Caki2 (cell line): ENCODE measurements at regions not wholly inside any gene's neighbourhood (a gene's known extent, or its start where the extent isn't known, plus 50 kb on each side); places are given as distances from the start of the nearest gene placed in this dataset.

Experiments used
- DNase-seq: peaks from one replicate; pipeline ENCODE4 v3.0.0-alpha.2; 2015; ENCODE audit warnings: low read depth
- in situ Hi-C: cut with HindIII; loops from 2 replicates; pipeline ENCODE4 v1.10.0; 2016; ENCODE audit warnings: low sequenced_read_pairs, low pct_unique_long_range_greater_than_20kb, mixed read lengths

DNA sequence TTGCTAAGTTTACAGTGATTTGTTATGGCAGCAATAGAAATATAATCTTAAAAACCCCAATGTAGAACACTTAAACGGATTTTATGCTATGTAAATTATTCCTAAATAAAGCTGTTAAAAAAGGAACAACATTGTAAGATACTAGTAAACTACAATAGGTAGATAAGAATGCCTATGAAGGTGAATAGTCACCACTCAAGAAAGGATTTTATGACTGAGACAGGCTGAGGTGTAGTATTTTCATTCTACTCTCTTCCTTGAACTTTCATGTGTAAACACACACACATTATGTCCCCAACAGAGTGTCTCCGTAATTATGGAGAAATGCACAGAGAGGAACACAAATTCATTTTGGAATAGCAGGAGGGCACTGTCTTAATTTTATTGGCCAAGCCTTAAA lies 183.9 kb upstream of the ST6GAL2 start:
- in situ Hi-C loops = no loop called here
- no peak for DNase-seq

- no peak for DNase-seq
- in situ Hi-C loops = no loop called here
These were observed 186.4 kb upstream of the ST6GAL2 start for GRCh38 chr2:107072150-107072940.

DNA sequence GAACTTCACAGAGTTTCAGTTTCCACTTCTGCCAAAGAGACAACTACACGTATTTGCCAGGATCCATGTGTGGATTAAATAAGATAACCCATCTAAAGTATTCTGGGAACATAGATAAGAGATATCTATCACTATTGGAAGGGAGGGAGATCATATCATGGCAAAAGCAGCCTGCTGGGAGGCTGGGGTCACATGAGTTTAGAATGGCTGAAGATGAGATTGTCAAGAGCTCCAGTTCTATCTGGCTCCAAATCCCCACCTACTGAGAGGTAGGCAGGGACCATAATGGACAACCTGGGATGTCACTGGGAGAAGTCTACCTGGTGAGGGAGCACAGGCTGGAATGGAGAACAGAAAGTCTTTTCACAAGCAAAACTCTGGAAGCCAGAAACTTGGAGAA lies 192.6 kb upstream of the ST6GAL2 start:
- DNase-seq = no peak
- in situ Hi-C loops = no loop called here

DNA sequence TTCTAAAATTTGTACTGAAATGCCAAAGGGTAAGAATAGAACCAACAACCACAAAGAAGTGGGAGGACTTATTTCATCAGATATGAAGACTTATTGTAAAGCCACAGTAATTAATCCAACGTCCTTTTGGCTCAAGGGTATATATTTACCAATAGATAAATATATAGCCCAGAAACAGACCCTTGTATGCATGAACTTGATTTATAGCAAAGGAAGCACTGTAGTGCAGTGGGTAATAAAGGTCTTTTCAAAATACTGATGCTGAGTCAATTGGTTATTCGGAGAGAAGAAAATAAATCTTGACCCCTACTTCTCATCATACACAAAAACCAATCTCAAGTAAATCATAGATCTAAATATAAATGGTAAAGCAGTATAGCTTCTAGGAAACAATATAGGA lies 200.5 kb upstream of the ST6GAL2 start:
- no peak for DNase-seq
- in situ Hi-C loops = no loop called here

GRCh38 chr2:107088156-107088555 lies 202.2 kb upstream of the ST6GAL2 start:
- DNase-seq = no peak
- in situ Hi-C loops = no loop called here

- DNase-seq = peak; percentile 4
- in situ Hi-C loops = no loop called here
These were observed 205.3 kb upstream of the ST6GAL2 start for GRCh38 chr2:107091163-107091864.

GRCh38 chr2:107093426-107093957 lies 207.5 kb upstream of the ST6GAL2 start:
- in situ Hi-C loops = no loop called here
- no peak for DNase-seq

DNA sequence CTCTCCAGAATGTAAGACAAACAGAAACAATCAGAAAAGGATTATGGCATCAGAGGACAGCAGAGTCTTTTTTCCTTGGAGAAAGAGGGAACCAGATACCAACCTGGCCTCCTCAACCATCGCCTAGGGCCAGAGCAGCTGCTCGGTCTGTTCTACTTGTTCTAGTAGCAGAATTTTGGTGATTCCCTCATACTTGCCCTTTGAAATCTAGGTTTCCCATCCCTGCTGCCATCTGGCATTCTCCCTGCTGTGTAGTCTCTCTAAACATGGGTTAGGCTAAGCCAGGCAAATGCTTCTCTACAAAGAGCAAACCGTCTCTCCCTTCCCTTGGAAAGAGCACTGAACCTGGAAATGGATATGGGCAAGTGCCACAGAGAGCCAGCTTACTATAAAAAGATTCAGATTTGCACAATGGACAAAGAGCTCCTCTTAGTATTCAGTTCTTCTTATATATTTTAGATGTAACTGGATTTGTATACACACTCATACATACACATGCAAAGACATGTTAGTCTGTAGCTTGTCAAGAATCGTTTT lies 208.6 kb upstream of the ST6GAL2 start:
- DNase-seq = no peak
- in situ Hi-C loops = no loop called here

- in situ Hi-C loops = no loop called here
- no peak for DNase-seq
These were observed 216.2 kb upstream of the ST6GAL2 start for GRCh38 chr2:107102176-107102575.

GRCh38 chr2:107107351-107107750 lies 221.4 kb upstream of the ST6GAL2 start:
- in situ Hi-C loops = no loop called here
- no peak for DNase-seq

GRCh38 chr2:107108556-107108955 lies 222.6 kb upstream of the ST6GAL2 start:
- in situ Hi-C loops = no loop called here
- DNase-seq = no peak

- in situ Hi-C loops = no loop called here
These were observed 225.7 kb upstream of the ST6GAL2 start for GRCh38 chr2:107111623-107112022.

GRCh38 chr2:107112561-107112960 lies 226.6 kb upstream of the ST6GAL2 start:
- no peak for DNase-seq
- in situ Hi-C loops = no loop called here

More at GRCh38 chr2:107111623-107112022, 225.7 kb upstream of the ST6GAL2 start:
- no peak for DNase-seq

DNA sequence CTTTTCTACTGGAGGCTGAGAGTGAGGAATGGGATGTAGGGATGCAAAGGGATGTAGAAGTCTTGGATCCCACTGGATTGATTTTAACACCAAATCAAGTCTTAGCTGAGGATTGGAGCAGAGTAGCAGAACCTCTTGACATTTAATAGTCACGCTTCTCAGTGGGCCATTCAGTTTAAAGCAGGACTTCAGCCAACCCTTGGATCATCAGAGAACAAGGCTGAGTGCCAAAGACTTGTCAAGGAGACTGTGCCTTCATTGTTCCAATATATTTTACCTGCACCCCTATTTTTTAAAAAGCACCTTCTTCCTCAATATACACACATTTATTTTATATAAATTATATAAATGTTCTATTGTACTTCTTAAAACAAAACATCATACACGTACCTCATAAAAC lies 242.4 kb upstream of the ST6GAL2 start:
- DNase-seq = no peak
- in situ Hi-C loops = no loop called here

- in situ Hi-C loops = no loop called here
- no peak for DNase-seq
These were observed 246.1 kb upstream of the ST6GAL2 start for GRCh38 chr2:107132070-107132469.

GRCh38 chr2:107132746-107133145 lies 246.8 kb upstream of the ST6GAL2 start:
- in situ Hi-C loops = no loop called here
- DNase-seq = no peak

DNA sequence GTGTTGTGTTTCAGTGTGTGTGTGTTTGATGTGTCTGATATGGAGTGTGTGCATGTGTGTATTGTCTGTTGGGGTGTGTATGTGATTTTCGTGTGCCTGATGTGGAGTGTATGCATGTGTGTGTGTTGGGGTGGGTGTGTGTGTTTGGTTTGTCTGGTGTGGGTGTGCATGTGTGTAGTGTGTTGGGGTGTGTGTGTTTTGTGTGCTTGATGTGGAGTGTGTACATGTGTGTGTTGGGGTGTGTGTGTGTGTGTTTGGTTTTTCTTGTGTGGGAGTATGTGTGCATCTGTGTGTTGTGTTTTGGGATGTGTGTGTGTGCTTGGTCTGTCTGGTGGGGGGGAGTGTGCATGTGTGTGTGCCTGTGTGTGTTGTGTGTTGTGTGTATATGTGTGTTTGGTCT lies 247.4 kb upstream of the ST6GAL2 start:
- in situ Hi-C loops = no loop called here
- DNase-seq = no peak

DNA sequence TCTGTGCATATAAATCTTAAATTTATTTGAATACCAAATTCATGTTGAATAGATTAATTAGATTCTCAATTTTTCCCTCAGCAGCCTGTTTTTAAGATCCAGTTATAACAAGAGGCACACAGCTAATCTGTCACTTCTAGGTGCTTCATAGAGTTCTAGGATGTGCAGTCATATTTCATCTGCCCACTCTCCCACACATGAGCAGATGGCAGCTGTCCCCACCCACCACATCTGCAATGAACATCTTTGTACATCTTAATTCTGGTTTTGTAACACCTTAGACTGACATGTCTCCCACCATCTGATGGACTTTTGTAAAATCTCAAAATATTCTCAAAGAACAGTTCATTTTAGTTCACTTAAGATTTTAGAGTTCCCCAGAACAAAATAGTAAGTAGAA lies 250.8 kb upstream of the ST6GAL2 start:
- no peak for DNase-seq
- in situ Hi-C loops = no loop called here

DNA sequence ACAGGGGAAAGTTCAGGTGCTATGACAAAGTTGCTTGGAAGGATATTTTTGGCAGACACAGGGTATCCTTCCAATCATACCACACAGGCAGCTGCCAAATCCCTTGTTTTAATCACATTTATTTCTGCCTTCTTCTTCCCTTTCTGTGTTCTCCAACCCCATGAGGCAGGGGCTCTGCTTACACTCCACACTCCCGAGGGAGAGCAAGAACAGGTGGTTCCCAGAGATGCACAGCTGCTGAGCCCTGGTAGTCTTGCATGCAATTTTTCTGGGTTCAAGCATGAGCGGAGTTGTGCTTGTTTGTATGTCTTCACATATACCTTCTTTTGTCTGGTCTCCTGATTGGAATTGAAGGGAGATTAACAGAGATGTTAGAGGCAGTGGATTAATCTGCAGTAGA lies 251.7 kb upstream of the ST6GAL2 start:
- in situ Hi-C loops = no loop called here

More for the DNA sequence above, 251.7 kb upstream of the ST6GAL2 start:
- no peak for DNase-seq
